Choroid plexus epithelial cell (primary cell): ENCODE measurements at regions not wholly inside any gene's neighbourhood (a gene's known extent, or its start where the extent isn't known, plus 50 kb on each side); places are given as distances from the start of the nearest gene placed in this dataset.

Experiments used
- DNase-seq: peaks from one replicate; pipeline ENCODE4 v3.0.0-alpha.2; 2010; ENCODE audit warnings: low read depth
- H3K4me3 ChIP-seq: 2 replicates; pipeline ENCODE4 v1.5.1; 2011; ENCODE audit warnings: low read depth, mild to moderate bottlenecking, control low read depth, low read length, moderate library complexity
- TF ChIP-seq, protein P1 (sequence below): conservative IDR thresholded peaks from 2 replicates; pipeline ENCODE4 v1.5.1; 2011; ENCODE audit warnings: low read depth, mild to moderate bottlenecking, control low read depth, inconsistent platforms, low read length, moderate library complexity

DNA sequence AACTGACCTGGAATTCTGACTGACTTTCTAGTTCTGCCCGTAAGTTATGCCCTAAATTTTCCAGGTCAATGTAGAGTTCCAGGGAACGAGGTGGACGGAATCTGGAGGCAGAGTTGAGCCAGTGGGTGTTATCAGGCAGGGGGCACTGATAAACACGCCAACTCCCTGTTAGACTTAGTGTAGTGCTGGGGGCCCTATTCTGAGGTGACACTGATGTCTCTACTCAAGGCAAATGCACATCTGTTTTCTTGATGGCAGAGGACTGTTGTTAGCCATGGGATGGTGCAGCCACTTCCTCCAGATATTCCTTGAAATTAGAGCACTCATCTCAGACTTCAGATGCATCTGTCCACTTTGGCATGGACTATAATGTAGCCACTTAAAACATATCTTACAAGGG lies 83.5 kb downstream of the C9orf152 start:
- H3K4me3 ChIP-seq, result no peak overlapping the region
- DNase-seq, result no peak
- TF ChIP-seq, protein P1, sequence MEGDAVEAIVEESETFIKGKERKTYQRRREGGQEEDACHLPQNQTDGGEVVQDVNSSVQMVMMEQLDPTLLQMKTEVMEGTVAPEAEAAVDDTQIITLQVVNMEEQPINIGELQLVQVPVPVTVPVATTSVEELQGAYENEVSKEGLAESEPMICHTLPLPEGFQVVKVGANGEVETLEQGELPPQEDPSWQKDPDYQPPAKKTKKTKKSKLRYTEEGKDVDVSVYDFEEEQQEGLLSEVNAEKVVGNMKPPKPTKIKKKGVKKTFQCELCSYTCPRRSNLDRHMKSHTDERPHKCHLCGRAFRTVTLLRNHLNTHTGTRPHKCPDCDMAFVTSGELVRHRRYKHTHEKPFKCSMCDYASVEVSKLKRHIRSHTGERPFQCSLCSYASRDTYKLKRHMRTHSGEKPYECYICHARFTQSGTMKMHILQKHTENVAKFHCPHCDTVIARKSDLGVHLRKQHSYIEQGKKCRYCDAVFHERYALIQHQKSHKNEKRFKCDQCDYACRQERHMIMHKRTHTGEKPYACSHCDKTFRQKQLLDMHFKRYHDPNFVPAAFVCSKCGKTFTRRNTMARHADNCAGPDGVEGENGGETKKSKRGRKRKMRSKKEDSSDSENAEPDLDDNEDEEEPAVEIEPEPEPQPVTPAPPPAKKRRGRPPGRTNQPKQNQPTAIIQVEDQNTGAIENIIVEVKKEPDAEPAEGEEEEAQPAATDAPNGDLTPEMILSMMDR, result no peak

DNA sequence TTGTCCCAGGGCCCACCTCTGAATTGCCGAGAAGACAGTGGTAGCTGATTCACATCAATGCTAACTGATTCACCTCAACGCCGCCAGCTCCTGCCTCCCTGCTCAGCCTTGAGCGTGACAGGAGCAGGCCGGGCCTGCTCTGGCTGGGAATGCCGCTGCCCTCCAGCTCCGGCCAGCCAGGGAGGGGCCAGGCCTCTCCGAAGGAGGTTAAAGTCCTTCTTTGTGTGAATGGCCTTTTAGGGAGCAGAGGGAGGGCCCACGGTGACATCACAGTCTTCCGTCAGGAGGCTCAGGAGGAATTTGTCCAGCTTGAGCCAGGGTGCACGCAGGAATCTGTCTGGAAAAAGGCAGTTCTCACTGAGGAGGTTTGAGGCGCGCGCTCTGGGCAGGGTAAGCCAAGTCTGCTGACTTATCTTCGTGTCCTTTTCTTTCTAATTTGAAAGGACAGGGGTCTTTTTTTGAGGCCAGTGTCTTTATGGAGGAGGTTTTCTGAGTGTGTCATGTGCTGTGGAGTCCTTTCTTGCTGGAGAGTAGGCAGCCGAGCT lies 82.7 kb downstream of the C9orf152 start:
- DNase-seq, result peak; percentile 95
- TF ChIP-seq, protein P1, result no peak
- H3K4me3 ChIP-seq, result peak overlapping the region; percentile 42

GRCh38 chr9:110125763-110126351 lies 82.1 kb downstream of the C9orf152 start:
- peak; percentile 44 for DNase-seq
- H3K4me3 ChIP-seq, result peak overlapping the region; percentile 42
- TF ChIP-seq, protein P1, result no peak

DNA sequence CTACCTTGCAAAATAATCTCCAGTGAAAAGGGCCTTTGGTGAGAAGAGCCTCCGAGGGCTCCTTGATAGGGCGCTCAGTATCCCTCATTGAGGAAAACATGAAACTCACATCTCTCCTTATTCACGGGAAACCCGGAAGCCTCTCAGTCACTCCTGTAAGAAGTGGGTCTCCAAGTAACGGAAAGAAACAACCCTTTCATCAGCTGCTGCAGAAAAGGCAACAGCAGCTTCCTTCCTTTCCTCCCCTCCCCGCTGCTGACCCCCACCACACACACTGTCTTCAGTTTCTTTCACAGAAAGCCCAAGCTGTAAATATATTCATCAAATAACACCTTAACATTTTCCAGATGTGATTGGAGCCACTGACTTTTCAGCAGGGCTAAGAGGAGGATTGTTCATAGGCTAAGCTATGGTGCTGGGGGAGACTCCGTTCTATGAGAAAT lies 81.4 kb downstream of the C9orf152 start:
- H3K4me3 ChIP-seq, result peak overlapping the region; percentile 42
- TF ChIP-seq, protein P1, result no peak
- DNase-seq, result peak; percentile 60

DNA sequence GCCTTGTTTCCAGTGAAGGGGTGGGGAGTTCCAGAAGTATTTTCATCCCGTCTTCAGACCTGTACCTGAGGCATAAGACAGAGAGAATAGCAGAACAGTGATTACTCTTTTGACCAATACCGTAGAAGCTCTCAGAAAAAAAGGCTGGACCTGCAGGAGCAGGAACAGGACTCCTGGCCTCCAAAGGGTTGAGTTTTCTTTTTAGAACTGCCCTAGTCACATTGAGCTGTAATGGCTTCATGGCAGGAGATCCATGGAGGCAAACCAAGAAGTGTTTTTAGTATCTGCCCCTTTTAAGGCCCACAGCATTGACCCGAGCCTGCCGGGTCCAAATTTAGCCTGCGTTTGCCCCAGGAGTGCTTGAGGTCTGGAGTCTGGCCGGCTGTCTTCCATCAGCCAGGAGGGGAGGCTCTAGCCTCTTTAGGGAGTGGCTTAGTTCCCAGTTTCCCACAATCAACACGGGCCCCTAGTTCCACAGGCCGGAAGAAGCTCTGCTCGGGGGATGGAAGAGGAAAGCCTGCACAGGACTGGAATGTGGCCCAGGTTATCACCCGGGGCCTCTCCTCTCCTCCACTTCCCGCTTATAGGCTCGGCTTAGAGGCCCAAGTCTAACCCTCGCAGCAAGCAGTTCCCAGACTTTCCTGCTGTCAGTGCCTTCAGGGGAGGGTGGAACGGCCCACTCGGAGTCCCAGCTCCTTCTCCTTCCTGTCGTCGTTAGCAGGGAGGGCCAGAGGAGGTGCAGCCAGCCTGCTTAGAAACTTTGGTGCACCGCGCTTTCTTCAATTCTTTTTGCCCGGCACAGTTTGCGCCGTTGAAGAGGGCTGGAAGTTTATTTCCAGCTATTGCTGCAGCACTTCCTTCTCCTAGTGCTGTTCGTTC lies 80.7 kb downstream of the C9orf152 start:
- peak; percentile 88 for DNase-seq
- TF ChIP-seq, protein P1, result no peak
- H3K4me3 ChIP-seq, result peak overlapping the region; percentile 36

- DNase-seq, result peak; percentile 64
- H3K4me3 ChIP-seq, result peak overlapping the region; percentile 20
Observed at GRCh38 chr9:110128664-110129329, 79.2 kb downstream of the C9orf152 start.

More at GRCh38 chr9:110128664-110129329, 79.2 kb downstream of the C9orf152 start:
- TF ChIP-seq, protein P1, result no peak
